HEK293 (cell line): ENCODE measurements at regions not wholly inside any gene's neighbourhood (a gene's known extent, or its start where the extent isn't known, plus 50 kb on each side); places are given as distances from the start of the nearest gene placed in this dataset.

Source experiments
- CTCF ChIA-PET: fragments of 350-600 bp; formaldehyde crosslinking; extraction: SDS; loops from one replicate; lab custom pipeline; 2021; ENCODE audit warnings: antibody characterized with exemption; lab: Yijun Ruan, JAX
- POLR2A ChIA-PET: fragments of 300-600 bp; formaldehyde crosslinking; extraction: SDS; loops from one replicate; lab custom pipeline; 2020; ENCODE audit warnings: antibody characterized with exemption, inconsistent platforms; lab: Yijun Ruan, JAX
- H3K27ac ChIP-seq: fragments of 200-500 bp; sonication (Bioruptor generic); 2 replicates; pipeline ENCODE4 v1.5.1; 2014; ENCODE audit warnings: low read depth, low read length, control low read depth, inconsistent platforms; ENCODE audit errors: extremely low read depth
- H3K36me3 ChIP-seq, 2 experiments: fragments of 200-500 bp in 1 of 2; sonication (Bioruptor generic) in 1 of 2; 1 replicate in 1 of 2; 2 replicates in 1 of 2; pipeline ENCODE4 v1.5.1; 2014 to 2017; ENCODE audit warnings: inconsistent platforms in 2 of 2, low read length in 2 of 2; ENCODE audit not compliant: control insufficient read depth in 2 of 2, insufficient read depth in 1 of 2
- H3K4me1 ChIP-seq: fragments of 200-500 bp; sonication (Bioruptor generic); 2 replicates; pipeline ENCODE4 v1.5.1; 2014; ENCODE audit warnings: mild to moderate bottlenecking, low read length, inconsistent platforms; ENCODE audit not compliant: control insufficient read depth, insufficient read depth
- H3K4me3 ChIP-seq: 2 replicates; pipeline ENCODE4 v1.5.1; 2011; ENCODE audit warnings: low read depth, mild to moderate bottlenecking, control low read depth, low read length, moderate library complexity
- H3K9me3 ChIP-seq: fragments of 200-500 bp; sonication (Bioruptor generic); 2 replicates; pipeline ENCODE4 v1.5.1; 2014; ENCODE audit warnings: low read depth, low read length, inconsistent platforms; ENCODE audit not compliant: control insufficient read depth, insufficient read depth
- HOXD13 ChIP-seq: sonication (generic); formaldehyde crosslinking; IDR thresholded peaks from 2 replicates; pipeline ENCODE4 v1.8.0; 2022; ENCODE audit warnings: missing genetic modification reagents, borderline replicate concordance
- KLF10 ChIP-seq: fragments of 450-650 bp; IDR thresholded peaks from 2 replicates; pipeline ENCODE4 v1.5.1; 2018; ENCODE audit warnings: missing biosample characterization, mild to moderate bottlenecking, missing genetic modification characterization
- MZF1 ChIP-seq: fragments of 450-650 bp; formaldehyde crosslinking; IDR thresholded peaks from 2 replicates; pipeline ENCODE4 v1.5.1; 2017; ENCODE audit warnings: missing biosample characterization, missing genetic modification characterization, borderline replicate concordance
- REPIN1 ChIP-seq: fragments of 450-650 bp; formaldehyde crosslinking; IDR thresholded peaks from 2 replicates; pipeline ENCODE4 v1.5.1; 2017; ENCODE audit warnings: missing biosample characterization, missing genetic modification characterization, low read depth
- SETDB1 ChIP-seq: IDR thresholded peaks from one replicate; pipeline ENCODE4 v1.6.1; 2017; ENCODE audit warnings: mild to moderate bottlenecking, low read length, moderate library complexity, mixed read lengths; ENCODE audit not compliant: insufficient read length
- ZBTB48 ChIP-seq: fragments of 450-650 bp; formaldehyde crosslinking; IDR thresholded peaks from 2 replicates; pipeline ENCODE4 v1.5.1; 2016; ENCODE audit warnings: missing biosample characterization, missing genetic modification characterization
- ZNF121 ChIP-seq: fragments of 450-650 bp; formaldehyde crosslinking; IDR thresholded peaks from 2 replicates; pipeline ENCODE4 v1.5.1; 2016; ENCODE audit warnings: missing biosample characterization, missing genetic modification characterization
- ZNF140 ChIP-seq: fragments of 450-650 bp; formaldehyde crosslinking; IDR thresholded peaks from 2 replicates; pipeline ENCODE4 v1.5.1; 2016; ENCODE audit warnings: missing biosample characterization, missing genetic modification characterization
- ZNF324 ChIP-seq: fragments of 450-650 bp; formaldehyde crosslinking; IDR thresholded peaks from 2 replicates; pipeline ENCODE4 v1.5.1; 2016; ENCODE audit warnings: missing biosample characterization, missing genetic modification characterization
- ZNF341 ChIP-seq: fragments of 450-650 bp; formaldehyde crosslinking; IDR thresholded peaks from 2 replicates; pipeline ENCODE4; 2016; ENCODE audit warnings: low read depth, missing biosample characterization, missing genetic modification characterization
- ZNF354C ChIP-seq: fragments of 450-650 bp; formaldehyde crosslinking; IDR thresholded peaks from 2 replicates; pipeline ENCODE4 v1.5.1; 2016; ENCODE audit warnings: missing biosample characterization, missing genetic modification characterization, low read depth, borderline replicate concordance
- ZNF366 ChIP-seq: fragments of 450-650 bp; formaldehyde crosslinking; conservative IDR thresholded peaks from 2 replicates; pipeline ENCODE4 v1.5.1; 2016; ENCODE audit warnings: missing biosample characterization, missing genetic modification characterization
- ZNF658 ChIP-seq: fragments of 450-650 bp; formaldehyde crosslinking; IDR thresholded peaks from 2 replicates; pipeline ENCODE4; 2016; ENCODE audit warnings: missing biosample characterization, missing genetic modification characterization
- ZNF76 ChIP-seq: fragments of 450-650 bp; formaldehyde crosslinking; IDR thresholded peaks from 2 replicates; pipeline ENCODE4; 2016; ENCODE audit warnings: low read depth, missing biosample characterization, missing genetic modification characterization, borderline replicate concordance
- ZXDB ChIP-seq: fragments of 450-650 bp; formaldehyde crosslinking; IDR thresholded peaks from 2 replicates; pipeline ENCODE4 v1.5.1; 2016; ENCODE audit warnings: missing biosample characterization, missing genetic modification characterization
- TF ChIP-seq, protein P1 (sequence below): fragments of 450-650 bp; formaldehyde crosslinking; IDR thresholded peaks from 2 replicates; pipeline ENCODE4 v1.5.1; 2016; ENCODE audit warnings: missing biosample characterization, missing genetic modification characterization
- TF ChIP-seq, protein P2 (sequence below): fragments of 450-650 bp; formaldehyde crosslinking; IDR thresholded peaks from 2 replicates; pipeline ENCODE4 v1.5.1; 2016; ENCODE audit warnings: missing biosample characterization, missing genetic modification characterization
- TF ChIP-seq, protein P3 (sequence below): fragments of 450-650 bp; formaldehyde crosslinking; IDR thresholded peaks from 2 replicates; pipeline ENCODE4 v1.5.1; 2017; ENCODE audit warnings: missing biosample characterization, mild to moderate bottlenecking, missing genetic modification characterization, moderate library complexity
- TF ChIP-seq, protein P4 (sequence below): fragments of 450-650 bp; formaldehyde crosslinking; IDR thresholded peaks from 2 replicates; pipeline ENCODE4 v1.5.1; 2016; ENCODE audit warnings: missing biosample characterization, missing genetic modification characterization
- TF ChIP-seq, protein P5 (sequence below): fragments of 450-650 bp; formaldehyde crosslinking; IDR thresholded peaks from 2 replicates; pipeline ENCODE4 v1.5.1; 2017; ENCODE audit warnings: missing biosample characterization, missing genetic modification characterization
- TF ChIP-seq, protein P6 (sequence below): fragments of 450-650 bp; formaldehyde crosslinking; IDR thresholded peaks from 2 replicates; pipeline ENCODE4 v1.5.1; 2016; ENCODE audit warnings: missing biosample characterization, missing genetic modification characterization

DNA sequence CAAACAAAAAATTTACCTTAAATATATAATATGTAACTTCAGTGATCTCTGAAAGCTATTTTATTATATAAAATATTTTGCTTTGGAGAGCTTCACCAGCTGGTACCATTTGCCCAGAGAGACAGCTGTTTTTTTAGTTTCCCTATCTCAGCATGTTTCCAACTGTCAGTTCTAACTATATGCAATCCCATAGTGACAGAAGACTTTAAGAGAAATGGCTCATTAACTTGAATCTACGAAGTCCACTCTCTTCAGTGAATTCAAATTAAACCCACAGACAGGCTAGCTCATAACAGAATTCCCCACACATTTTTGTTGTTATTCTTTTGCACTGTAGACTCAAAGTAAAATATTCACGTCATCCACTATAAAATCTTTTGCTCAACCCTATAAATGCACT, 251.8 kb upstream of the POU5F2 start (continued):
- TF ChIP-seq, protein P1, sequence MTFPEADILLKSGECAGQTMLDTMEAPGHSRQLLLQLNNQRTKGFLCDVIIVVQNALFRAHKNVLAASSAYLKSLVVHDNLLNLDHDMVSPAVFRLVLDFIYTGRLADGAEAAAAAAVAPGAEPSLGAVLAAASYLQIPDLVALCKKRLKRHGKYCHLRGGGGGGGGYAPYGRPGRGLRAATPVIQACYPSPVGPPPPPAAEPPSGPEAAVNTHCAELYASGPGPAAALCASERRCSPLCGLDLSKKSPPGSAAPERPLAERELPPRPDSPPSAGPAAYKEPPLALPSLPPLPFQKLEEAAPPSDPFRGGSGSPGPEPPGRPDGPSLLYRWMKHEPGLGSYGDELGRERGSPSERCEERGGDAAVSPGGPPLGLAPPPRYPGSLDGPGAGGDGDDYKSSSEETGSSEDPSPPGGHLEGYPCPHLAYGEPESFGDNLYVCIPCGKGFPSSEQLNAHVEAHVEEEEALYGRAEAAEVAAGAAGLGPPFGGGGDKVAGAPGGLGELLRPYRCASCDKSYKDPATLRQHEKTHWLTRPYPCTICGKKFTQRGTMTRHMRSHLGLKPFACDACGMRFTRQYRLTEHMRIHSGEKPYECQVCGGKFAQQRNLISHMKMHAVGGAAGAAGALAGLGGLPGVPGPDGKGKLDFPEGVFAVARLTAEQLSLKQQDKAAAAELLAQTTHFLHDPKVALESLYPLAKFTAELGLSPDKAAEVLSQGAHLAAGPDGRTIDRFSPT (tag by site-specific recombination), result no peak
- TF ChIP-seq, protein P2, sequence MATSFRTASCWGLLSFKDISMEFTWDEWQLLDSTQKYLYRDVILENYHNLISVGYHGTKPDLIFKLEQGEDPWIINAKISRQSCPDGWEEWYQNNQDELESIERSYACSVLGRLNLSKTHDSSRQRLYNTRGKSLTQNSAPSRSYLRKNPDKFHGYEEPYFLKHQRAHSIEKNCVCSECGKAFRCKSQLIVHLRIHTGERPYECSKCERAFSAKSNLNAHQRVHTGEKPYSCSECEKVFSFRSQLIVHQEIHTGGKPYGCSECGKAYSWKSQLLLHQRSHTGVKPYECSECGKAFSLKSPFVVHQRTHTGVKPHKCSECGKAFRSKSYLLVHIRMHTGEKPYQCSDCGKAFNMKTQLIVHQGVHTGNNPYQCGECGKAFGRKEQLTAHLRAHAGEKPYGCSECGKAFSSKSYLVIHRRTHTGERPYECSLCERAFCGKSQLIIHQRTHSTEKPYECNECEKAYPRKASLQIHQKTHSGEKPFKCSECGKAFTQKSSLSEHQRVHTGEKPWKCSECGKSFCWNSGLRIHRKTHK, result no peak
- no peak for TF ChIP-seq ZBTB48 (tag by site-specific recombination)
- no peak for TF ChIP-seq KLF10 (tag by site-specific recombination)
- TF ChIP-seq ZNF366 (tag by site-specific recombination), result no peak
- no peak for TF ChIP-seq ZNF658 (tag by site-specific recombination)

DNA sequence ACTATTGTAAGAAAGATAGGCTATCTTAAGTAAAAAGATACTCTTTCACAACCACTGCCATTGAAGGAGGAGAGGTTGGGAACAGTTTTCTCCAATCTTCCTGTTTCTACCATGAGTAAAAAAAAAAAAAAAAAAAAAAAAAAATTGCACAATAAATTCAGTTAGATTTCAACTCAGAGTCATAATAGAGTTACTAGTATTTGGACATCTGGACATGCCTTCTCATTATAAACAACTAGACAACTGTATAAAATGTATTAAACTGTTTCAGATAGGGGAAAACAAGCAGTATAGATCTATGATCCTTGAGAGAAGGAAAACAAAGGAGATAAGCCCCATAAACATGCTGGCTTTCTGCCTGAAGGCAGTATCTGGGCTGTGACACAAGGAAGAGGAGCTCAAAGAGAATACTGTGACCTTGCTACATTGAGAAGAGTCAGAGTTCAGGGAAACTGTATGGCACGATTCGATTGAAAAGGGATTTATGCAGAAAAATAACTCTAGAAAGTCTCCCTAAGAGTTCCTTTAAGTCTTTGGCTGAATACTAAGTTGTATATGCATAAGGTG, 249.2 kb upstream of the POU5F2 start:
- no peaks in the 10 kb centered on the region for H3K36me3 ChIP-seq
- no peaks in the 10 kb centered on the region for H3K9me3 ChIP-seq
- no peak overlapping the region for H3K4me3 ChIP-seq
- no peak overlapping the region for H3K27ac ChIP-seq
- ChIA-PET POLR2A (no interaction called here), CTCF (interaction anchor here (0.7 kb wide), 1 partner anchor 118 kb away, joined by 3 read pairs; no protein-coding TSS in a partner anchor)
- H3K4me1 ChIP-seq, result peaks cover 27% of the 10 kb centered on the region
- no peak for TF ChIP-seq ZNF121
- TF ChIP-seq, protein P3, sequence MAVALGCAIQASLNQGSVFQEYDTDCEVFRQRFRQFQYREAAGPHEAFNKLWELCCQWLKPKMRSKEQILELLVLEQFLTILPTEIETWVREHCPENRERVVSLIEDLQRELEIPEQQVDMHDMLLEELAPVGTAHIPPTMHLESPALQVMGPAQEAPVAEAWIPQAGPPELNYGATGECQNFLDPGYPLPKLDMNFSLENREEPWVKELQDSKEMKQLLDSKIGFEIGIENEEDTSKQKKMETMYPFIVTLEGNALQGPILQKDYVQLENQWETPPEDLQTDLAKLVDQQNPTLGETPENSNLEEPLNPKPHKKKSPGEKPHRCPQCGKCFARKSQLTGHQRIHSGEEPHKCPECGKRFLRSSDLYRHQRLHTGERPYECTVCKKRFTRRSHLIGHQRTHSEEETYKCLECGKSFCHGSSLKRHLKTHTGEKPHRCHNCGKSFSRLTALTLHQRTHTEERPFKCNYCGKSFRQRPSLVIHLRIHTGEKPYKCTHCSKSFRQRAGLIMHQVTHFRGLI, result no peak
- no peak for TF ChIP-seq ZNF324 (tag by site-specific recombination)
- TF ChIP-seq, protein P4, sequence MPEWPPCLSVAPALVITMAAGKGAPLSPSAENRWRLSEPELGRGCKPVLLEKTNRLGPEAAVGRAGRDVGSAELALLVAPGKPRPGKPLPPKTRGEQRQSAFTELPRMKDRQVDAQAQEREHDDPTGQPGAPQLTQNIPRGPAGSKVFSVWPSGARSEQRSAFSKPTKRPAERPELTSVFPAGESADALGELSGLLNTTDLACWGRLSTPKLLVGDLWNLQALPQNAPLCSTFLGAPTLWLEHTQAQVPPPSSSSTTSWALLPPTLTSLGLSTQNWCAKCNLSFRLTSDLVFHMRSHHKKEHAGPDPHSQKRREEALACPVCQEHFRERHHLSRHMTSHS (tag by site-specific recombination), result no peak
- no peak for TF ChIP-seq ZNF354C (tag by site-specific recombination)
- TF ChIP-seq, protein P5, sequence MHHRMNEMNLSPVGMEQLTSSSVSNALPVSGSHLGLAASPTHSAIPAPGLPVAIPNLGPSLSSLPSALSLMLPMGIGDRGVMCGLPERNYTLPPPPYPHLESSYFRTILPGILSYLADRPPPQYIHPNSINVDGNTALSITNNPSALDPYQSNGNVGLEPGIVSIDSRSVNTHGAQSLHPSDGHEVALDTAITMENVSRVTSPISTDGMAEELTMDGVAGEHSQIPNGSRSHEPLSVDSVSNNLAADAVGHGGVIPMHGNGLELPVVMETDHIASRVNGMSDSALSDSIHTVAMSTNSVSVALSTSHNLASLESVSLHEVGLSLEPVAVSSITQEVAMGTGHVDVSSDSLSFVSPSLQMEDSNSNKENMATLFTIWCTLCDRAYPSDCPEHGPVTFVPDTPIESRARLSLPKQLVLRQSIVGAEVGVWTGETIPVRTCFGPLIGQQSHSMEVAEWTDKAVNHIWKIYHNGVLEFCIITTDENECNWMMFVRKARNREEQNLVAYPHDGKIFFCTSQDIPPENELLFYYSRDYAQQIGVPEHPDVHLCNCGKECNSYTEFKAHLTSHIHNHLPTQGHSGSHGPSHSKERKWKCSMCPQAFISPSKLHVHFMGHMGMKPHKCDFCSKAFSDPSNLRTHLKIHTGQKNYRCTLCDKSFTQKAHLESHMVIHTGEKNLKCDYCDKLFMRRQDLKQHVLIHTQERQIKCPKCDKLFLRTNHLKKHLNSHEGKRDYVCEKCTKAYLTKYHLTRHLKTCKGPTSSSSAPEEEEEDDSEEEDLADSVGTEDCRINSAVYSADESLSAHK (tag by site-specific recombination), result peak; percentile 46; the same call in 1 of the 2 replicates
- no peak for TF ChIP-seq ZNF140 (tag by site-specific recombination)
- TF ChIP-seq, protein P1 (tag by site-specific recombination), result no peak
- TF ChIP-seq ZXDB (tag by site-specific recombination), result no peak
- TF ChIP-seq ZNF76 (tag by site-specific recombination), result no peak
- TF ChIP-seq REPIN1 (tag by site-specific recombination), result no peak
- TF ChIP-seq MZF1 (tag by site-specific recombination), result no peak
- TF ChIP-seq, protein P6, sequence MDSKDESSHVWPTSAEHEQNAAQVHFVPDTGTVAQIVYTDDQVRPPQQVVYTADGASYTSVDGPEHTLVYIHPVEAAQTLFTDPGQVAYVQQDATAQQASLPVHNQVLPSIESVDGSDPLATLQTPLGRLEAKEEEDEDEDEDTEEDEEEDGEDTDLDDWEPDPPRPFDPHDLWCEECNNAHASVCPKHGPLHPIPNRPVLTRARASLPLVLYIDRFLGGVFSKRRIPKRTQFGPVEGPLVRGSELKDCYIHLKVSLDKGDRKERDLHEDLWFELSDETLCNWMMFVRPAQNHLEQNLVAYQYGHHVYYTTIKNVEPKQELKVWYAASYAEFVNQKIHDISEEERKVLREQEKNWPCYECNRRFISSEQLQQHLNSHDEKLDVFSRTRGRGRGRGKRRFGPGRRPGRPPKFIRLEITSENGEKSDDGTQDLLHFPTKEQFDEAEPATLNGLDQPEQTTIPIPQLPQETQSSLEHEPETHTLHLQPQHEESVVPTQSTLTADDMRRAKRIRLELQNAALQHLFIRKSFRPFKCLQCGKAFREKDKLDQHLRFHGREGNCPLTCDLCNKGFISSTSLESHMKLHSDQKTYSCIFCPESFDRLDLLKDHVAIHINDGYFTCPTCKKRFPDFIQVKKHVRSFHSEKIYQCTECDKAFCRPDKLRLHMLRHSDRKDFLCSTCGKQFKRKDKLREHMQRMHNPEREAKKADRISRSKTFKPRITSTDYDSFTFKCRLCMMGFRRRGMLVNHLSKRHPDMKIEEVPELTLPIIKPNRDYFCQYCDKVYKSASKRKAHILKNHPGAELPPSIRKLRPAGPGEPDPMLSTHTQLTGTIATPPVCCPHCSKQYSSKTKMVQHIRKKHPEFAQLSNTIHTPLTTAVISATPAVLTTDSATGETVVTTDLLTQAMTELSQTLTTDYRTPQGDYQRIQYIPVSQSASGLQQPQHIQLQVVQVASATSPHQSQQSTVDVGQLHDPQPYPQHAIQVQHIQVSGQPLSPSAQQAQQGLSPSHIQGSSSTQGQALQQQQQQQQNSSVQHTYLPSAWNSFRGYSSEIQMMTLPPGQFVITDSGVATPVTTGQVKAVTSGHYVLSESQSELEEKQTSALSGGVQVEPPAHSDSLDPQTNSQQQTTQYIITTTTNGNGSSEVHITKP (tag by site-specific recombination), result no peak
- TF ChIP-seq SETDB1, result no peak
- no peak for TF ChIP-seq HOXD13 (CRISPR knock-in tag)
- no peak for TF ChIP-seq ZNF341 (tag by site-specific recombination)
